GM19351 (cell line): ENCODE measurements at regions not wholly inside any gene's neighbourhood (a gene's known extent, or its start where the extent isn't known, plus 50 kb on each side); places are given as distances from the start of the nearest gene placed in this dataset.
"Not testable (repeated sequence)": the region's sequence is repeated elsewhere in the genome, so short reads cannot be mapped to it uniquely, and the experiment has no call there.

Experiments
- ATAC-seq: cut with Tn5 transposase; IDR thresholded peaks from one replicate; pipeline ENCODE4 v1.9.1; 2021; ENCODE audit warnings: mild to moderate bottlenecking, moderate library complexity; ENCODE audit not compliant: unreplicated experiment

- ATAC-seq: no peak
These were observed 1398.0 kb upstream of the NXPH2 start for GRCh38 chr2:140178234-140178633.

GRCh38 chr2:140177086-140177485 lies 1396.9 kb upstream of the NXPH2 start:
- no peak for ATAC-seq

- no peak for ATAC-seq
These were observed 1393.6 kb upstream of the NXPH2 start for GRCh38 chr2:140173790-140174189.

- no peak for ATAC-seq
These were observed 1384.3 kb upstream of the NXPH2 start for GRCh38 chr2:140164449-140164848.

GRCh38 chr2:140158259-140158658 lies 1378.1 kb upstream of the NXPH2 start:
- no peak for ATAC-seq

GRCh38 chr2:140157816-140158215 lies 1377.6 kb upstream of the NXPH2 start:
- ATAC-seq: no peak

GRCh38 chr2:140154706-140155105 lies 1374.5 kb upstream of the NXPH2 start:
- no peak for ATAC-seq

GRCh38 chr2:140154271-140154670 lies 1374.1 kb upstream of the NXPH2 start:
- no peak for ATAC-seq

- ATAC-seq: no peak
These were observed 1364.4 kb upstream of the NXPH2 start for GRCh38 chr2:140144611-140145010.

GRCh38 chr2:140138736-140139135 lies 1358.5 kb upstream of the NXPH2 start:
- no peak for ATAC-seq

- ATAC-seq: no peak
These were observed 1356.7 kb upstream of the NXPH2 start for GRCh38 chr2:140136861-140137260.

GRCh38 chr2:140136366-140136765 lies 1356.2 kb upstream of the NXPH2 start:
- ATAC-seq: no peak

- no peak for ATAC-seq
These were observed 1348.7 kb upstream of the NXPH2 start for GRCh38 chr2:140128909-140129308.

GRCh38 chr2:140122001-140122400 lies 1341.8 kb upstream of the NXPH2 start:
- no peak for ATAC-seq

GRCh38 chr2:140117386-140117785 lies 1337.2 kb upstream of the NXPH2 start:
- no peak for ATAC-seq

GRCh38 chr2:140108706-140109475 lies 1328.7 kb upstream of the NXPH2 start:
- ATAC-seq: no peak

- ATAC-seq: no peak
These were observed 1311.7 kb upstream of the NXPH2 start for GRCh38 chr2:140091926-140092325.

GRCh38 chr2:140086964-140087363 lies 1306.8 kb upstream of the NXPH2 start:
- ATAC-seq: no peak

- no peak for ATAC-seq
These were observed 1305.5 kb upstream of the NXPH2 start for GRCh38 chr2:140085674-140086073.

GRCh38 chr2:140079038-140079437 lies 1298.8 kb upstream of the NXPH2 start:
- ATAC-seq: no peak

GRCh38 chr2:140076164-140076563 lies 1296.0 kb upstream of the NXPH2 start:
- no peak for ATAC-seq

- ATAC-seq: not testable (repeated sequence)
These were observed 1293.6 kb upstream of the NXPH2 start for GRCh38 chr2:140073763-140074162.

- ATAC-seq: no peak
These were observed 1287.5 kb upstream of the NXPH2 start for GRCh38 chr2:140067661-140068060.
